NK-92 treated with Interleukin-12 subunit alpha and Interleukin-12 subunit beta, amount 100 ng/mL, for 24 hours (cell line): ENCODE measurements at regions not wholly inside any gene's neighbourhood (a gene's known extent, or its start where the extent isn't known, plus 50 kb on each side); places are given as distances from the start of the nearest gene placed in this dataset.
"Not testable (repeated sequence)": the region's sequence is repeated elsewhere in the genome, so short reads cannot be mapped to it uniquely, and the experiment has no call there.

ENCODE experiments used
- DNase-seq: peaks from one replicate; lab custom pipeline; 2025; lab: John Stamatoyannopoulos, UW

GRCh38 chr13:109939180-109939579 lies 152.8 kb upstream of the IRS2 start:
- no peak for DNase-seq

- no peak for DNase-seq
Observed at GRCh38 chr13:109938255-109938936, 152.0 kb upstream of the IRS2 start.

GRCh38 chr13:109934520-109934919 lies 148.1 kb upstream of the IRS2 start:
- not testable (repeated sequence) for DNase-seq

- DNase-seq: no peak
Observed at GRCh38 chr13:109933476-109933875, 147.1 kb upstream of the IRS2 start.

- DNase-seq: no peak
Observed at GRCh38 chr13:109924376-109924775, 138.0 kb upstream of the IRS2 start.

GRCh38 chr13:109922518-109922917 lies 136.1 kb upstream of the IRS2 start:
- no peak for DNase-seq

GRCh38 chr13:109919715-109920375 lies 133.5 kb upstream of the IRS2 start:
- no peak for DNase-seq

- no peak for DNase-seq
Observed at GRCh38 chr13:109918179-109918711, 131.9 kb upstream of the IRS2 start.

GRCh38 chr13:109917422-109917821 lies 131.0 kb upstream of the IRS2 start:
- DNase-seq: no peak

- no peak for DNase-seq
Observed at GRCh38 chr13:109913936-109914510, 127.6 kb upstream of the IRS2 start.

GRCh38 chr13:109913186-109913585 lies 126.8 kb upstream of the IRS2 start:
- DNase-seq: no peak

- DNase-seq: no peak
Observed at GRCh38 chr13:109910194-109910593, 123.8 kb upstream of the IRS2 start.

- no peak for DNase-seq
Observed at GRCh38 chr13:109906976-109907375, 120.6 kb upstream of the IRS2 start.

GRCh38 chr13:109904218-109904617 lies 117.8 kb upstream of the IRS2 start:
- DNase-seq: no peak

- no peak for DNase-seq
Observed at GRCh38 chr13:109900741-109901140, 114.4 kb upstream of the IRS2 start.

- DNase-seq: no peak
Observed at GRCh38 chr13:109900320-109900719, 113.9 kb upstream of the IRS2 start.

GRCh38 chr13:109899748-109900147 lies 113.4 kb upstream of the IRS2 start:
- DNase-seq: no peak

GRCh38 chr13:109899316-109899715 lies 112.9 kb upstream of the IRS2 start:
- no peak for DNase-seq

GRCh38 chr13:109897988-109898624 lies 111.7 kb upstream of the IRS2 start:
- no peak for DNase-seq

GRCh38 chr13:109892101-109892500 lies 105.7 kb upstream of the IRS2 start:
- DNase-seq: no peak

- DNase-seq: no peak
Observed at GRCh38 chr13:109885235-109885634, 98.9 kb upstream of the IRS2 start.

GRCh38 chr13:109884462-109884861 lies 98.1 kb upstream of the IRS2 start:
- no peak for DNase-seq
